Ectodermal cell (in vitro differentiated cells): ENCODE measurements at regions not wholly inside any gene's neighbourhood (a gene's known extent, or its start where the extent isn't known, plus 50 kb on each side); places are given as distances from the start of the nearest gene placed in this dataset.

Experiments used
- H3K27ac ChIP-seq: 2 replicates; pipeline ENCODE4 v1.7.0; 2013; ENCODE audit warnings: mild to moderate bottlenecking, low read depth, low read length; ENCODE audit not compliant: insufficient read depth, poor library complexity, severe bottlenecking
- H3K27me3 ChIP-seq: 2 replicates; pipeline ENCODE4 v1.7.0; 2013; ENCODE audit warnings: mild to moderate bottlenecking, low read length; ENCODE audit not compliant: insufficient read depth, control insufficient read depth, poor library complexity, severe bottlenecking
- H3K36me3 ChIP-seq: one replicate; pipeline ENCODE4 v1.7.0; 2013; ENCODE audit warnings: low read length; ENCODE audit not compliant: control insufficient read depth, insufficient read depth
- H3K4me1 ChIP-seq: one replicate; pipeline ENCODE4 v1.7.0; 2013; ENCODE audit warnings: low read length; ENCODE audit not compliant: control insufficient read depth, insufficient read depth
- H3K4me3 ChIP-seq: 2 replicates; pipeline ENCODE4 v1.7.0; 2013; ENCODE audit warnings: low read depth, low read length, control low read depth; ENCODE audit not compliant: insufficient read depth
- H3K9me3 ChIP-seq: 2 replicates; pipeline ENCODE4 v1.7.0; 2013; ENCODE audit warnings: mild to moderate bottlenecking, low read length, moderate library complexity; ENCODE audit not compliant: control insufficient read depth
- WGBS, 2 experiments: methylation state at CpG; one replicate each; pipeline ENCODE4 v1.1.7; 2013; ENCODE audit warnings: missing lambda C conversion rate in 2 of 2; 5-methylcytosine and 5-hydroxymethylcytosine counted together

- 57 to 68% methylated on average over 8 of the region's 8 CpGs for WGBS, 2 experiments
- no peaks in the 10 kb centered on the region for H3K36me3 ChIP-seq
Observed at GRCh38 chr1:185444676-185445075, 127.6 kb upstream of the IVNS1ABP start.

GRCh38 chr1:185442050-185442449 lies 125.0 kb upstream of the IVNS1ABP start:
- Histone ChIP-seq H3K27ac (no peak overlapping the region), H3K27me3 (no peaks in the 10 kb centered on the region), H3K9me3 (no peaks in the 10 kb centered on the region), H3K4me1 (no peaks in the 10 kb centered on the region), H3K36me3 (no peaks in the 10 kb centered on the region), H3K4me3 (no peak overlapping the region)
- 94 to 97% methylated on average over 2 of the region's 2 CpGs for WGBS, 2 experiments

More at GRCh38 chr1:185444676-185445075, 127.6 kb upstream of the IVNS1ABP start:
- no peaks in the 10 kb centered on the region for H3K27me3 ChIP-seq
- H3K4me1 ChIP-seq: no peaks in the 10 kb centered on the region
- H3K4me3 ChIP-seq: no peak overlapping the region
- H3K27ac ChIP-seq: no peak overlapping the region
- H3K9me3 ChIP-seq: no peaks in the 10 kb centered on the region

DNA sequence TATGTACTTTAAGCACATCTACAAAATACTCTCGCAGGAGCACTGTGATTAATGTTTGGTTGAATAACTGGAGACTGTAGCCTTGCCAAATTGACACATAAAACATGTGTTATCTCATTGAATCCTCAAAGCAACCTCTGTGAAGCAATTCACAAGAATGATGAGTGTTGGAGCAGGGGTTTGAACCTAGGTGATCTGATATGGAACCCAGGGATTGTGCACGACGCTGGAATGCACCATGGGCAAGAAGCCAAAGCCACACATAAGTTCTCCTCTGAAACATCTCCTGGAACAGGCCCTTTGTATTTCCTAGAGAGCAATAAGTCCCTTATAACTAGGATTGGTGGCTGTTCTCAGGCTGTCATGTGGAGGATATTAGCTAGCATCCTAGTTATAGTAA lies 124.6 kb upstream of the IVNS1ABP start:
- Histone ChIP-seq H3K9me3 (no peaks in the 10 kb centered on the region), H3K27ac (no peak overlapping the region), H3K4me1 (no peaks in the 10 kb centered on the region), H3K27me3 (no peaks in the 10 kb centered on the region), H3K4me3 (no peak overlapping the region), H3K36me3 (no peaks in the 10 kb centered on the region)
- 94 to 96% methylated on average over 3 of the region's 3 CpGs for WGBS, 2 experiments

GRCh38 chr1:185440877-185441276 lies 123.8 kb upstream of the IVNS1ABP start:
- no peak overlapping the region for H3K27ac ChIP-seq
- no peaks in the 10 kb centered on the region for H3K9me3 ChIP-seq
- no peak overlapping the region for H3K4me3 ChIP-seq
- no peaks in the 10 kb centered on the region for H3K4me1 ChIP-seq
- no peaks in the 10 kb centered on the region for H3K36me3 ChIP-seq
- H3K27me3 ChIP-seq: no peaks in the 10 kb centered on the region

- Histone ChIP-seq H3K27me3 (no peaks in the 10 kb centered on the region), H3K36me3 (no peaks in the 10 kb centered on the region), H3K4me3 (no peak overlapping the region), H3K4me1 (no peaks in the 10 kb centered on the region), H3K27ac (no peak overlapping the region), H3K9me3 (no peaks in the 10 kb centered on the region)
- 91 to 92% methylated on average over 1 of the region's 1 CpG for WGBS, 2 experiments
Observed at GRCh38 chr1:185439727-185440415, 122.8 kb upstream of the IVNS1ABP start.

DNA sequence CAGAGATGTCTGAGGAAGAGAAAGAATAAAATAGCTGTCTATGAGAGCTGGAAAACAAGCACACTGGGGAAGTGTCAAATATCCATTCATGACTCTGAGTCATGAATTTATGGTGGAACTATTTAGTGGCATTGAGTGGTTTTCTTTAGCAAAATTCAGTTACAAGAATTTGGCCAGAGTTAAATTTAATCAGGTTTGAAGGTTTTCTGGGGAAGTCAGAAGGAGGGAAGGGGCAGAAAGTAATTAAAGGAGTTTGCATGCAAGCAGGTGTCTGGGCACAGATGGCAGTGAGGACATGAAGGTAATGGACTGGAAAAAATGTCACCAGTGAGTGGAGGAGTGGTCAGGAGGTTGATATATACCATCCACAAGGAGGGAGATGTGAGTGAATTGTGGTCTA lies 121.9 kb upstream of the IVNS1ABP start:
- no peak overlapping the region for H3K4me3 ChIP-seq
- H3K9me3 ChIP-seq: no peaks in the 10 kb centered on the region
- no peaks in the 10 kb centered on the region for H3K36me3 ChIP-seq
- no peak overlapping the region for H3K27ac ChIP-seq
- H3K4me1 ChIP-seq: no peaks in the 10 kb centered on the region
- no peaks in the 10 kb centered on the region for H3K27me3 ChIP-seq

DNA sequence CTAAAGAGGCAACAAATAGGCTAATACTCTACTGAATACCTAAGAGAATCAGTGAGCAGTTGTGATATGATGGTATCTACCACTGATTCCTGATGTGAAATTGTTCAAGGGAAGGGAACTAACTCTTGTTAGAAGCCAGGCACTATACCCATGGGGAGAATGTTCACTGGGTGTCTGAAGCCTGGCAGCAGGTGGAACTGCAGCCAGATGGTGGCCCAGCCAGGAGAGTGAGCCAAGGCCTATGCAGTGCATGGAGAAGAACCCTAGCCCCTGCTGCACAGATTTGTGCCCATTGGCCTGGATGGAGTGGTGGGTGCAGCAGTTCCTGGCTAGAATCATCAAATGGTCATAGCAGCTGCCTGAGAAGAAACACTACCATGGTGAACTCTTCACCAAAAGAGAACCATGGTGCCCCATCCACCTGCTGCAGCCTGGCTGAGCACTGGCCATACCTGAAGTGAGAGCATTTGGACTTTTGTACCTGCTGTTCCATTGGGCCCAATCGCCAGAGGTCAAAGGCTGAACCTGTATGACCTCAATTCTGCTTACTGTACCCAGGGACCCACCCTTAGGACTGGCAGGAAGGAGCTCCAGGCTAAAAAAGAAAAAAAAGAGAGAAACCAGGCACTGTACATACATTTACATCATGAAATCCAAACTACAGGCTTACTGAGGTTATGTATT lies 118.8 kb upstream of the IVNS1ABP start:
- WGBS, 2 experiments: 74 to 93% methylated on average over 1 of the region's 1 CpG
- H3K27me3 ChIP-seq: no peaks in the 10 kb centered on the region
- H3K27ac ChIP-seq: no peak overlapping the region
- H3K4me3 ChIP-seq: no peak overlapping the region
- H3K4me1 ChIP-seq: no peaks in the 10 kb centered on the region
- H3K9me3 ChIP-seq: no peaks in the 10 kb centered on the region
- no peaks in the 10 kb centered on the region for H3K36me3 ChIP-seq

GRCh38 chr1:185434721-185435120 lies 117.7 kb upstream of the IVNS1ABP start:
- no peaks in the 10 kb centered on the region for H3K9me3 ChIP-seq
- no peak overlapping the region for H3K27ac ChIP-seq
- H3K27me3 ChIP-seq: no peaks in the 10 kb centered on the region
- WGBS, 2 experiments: 90% methylated on average over 1 of the region's 1 CpG; no CpG with 5 or more reads in 1 of the 2 experiments
- H3K4me3 ChIP-seq: no peak overlapping the region
- H3K4me1 ChIP-seq: no peaks in the 10 kb centered on the region
- no peaks in the 10 kb centered on the region for H3K36me3 ChIP-seq

- Histone ChIP-seq H3K36me3 (no peaks in the 10 kb centered on the region), H3K27ac (no peak overlapping the region), H3K27me3 (no peaks in the 10 kb centered on the region), H3K4me3 (no peak overlapping the region), H3K9me3 (no peaks in the 10 kb centered on the region), H3K4me1 (no peaks in the 10 kb centered on the region)
- 94 to 100% methylated on average over 1 to 2 of the region's 2 CpGs for WGBS, 2 experiments
Observed at GRCh38 chr1:185433667-185434066, 116.6 kb upstream of the IVNS1ABP start.

DNA sequence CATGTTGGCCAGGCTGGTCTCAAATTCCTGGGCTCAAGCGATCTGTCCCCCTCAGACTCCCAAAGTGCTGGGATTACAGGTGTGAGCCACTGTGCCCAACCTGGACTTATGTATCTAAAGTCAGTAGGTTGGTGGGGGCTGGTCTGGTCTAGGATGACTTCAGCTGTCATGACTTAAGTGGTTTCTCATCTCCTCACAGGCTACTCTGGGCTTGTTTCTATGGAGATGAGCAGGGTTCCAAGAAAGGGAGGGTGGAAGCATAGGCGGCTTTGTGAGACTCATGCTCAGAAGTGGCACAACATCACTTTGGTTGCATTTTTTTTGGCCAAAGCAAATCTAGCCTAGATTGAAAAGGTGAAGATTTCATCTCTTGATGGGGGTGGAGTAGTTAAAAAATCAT lies 115.9 kb upstream of the IVNS1ABP start:
- H3K27ac ChIP-seq: no peak overlapping the region
- H3K4me1 ChIP-seq: no peaks in the 10 kb centered on the region
- 88 to 91% methylated on average over 2 of the region's 2 CpGs for WGBS, 2 experiments
- H3K4me3 ChIP-seq: no peak overlapping the region
- no peaks in the 10 kb centered on the region for H3K9me3 ChIP-seq
- no peaks in the 10 kb centered on the region for H3K36me3 ChIP-seq
- no peaks in the 10 kb centered on the region for H3K27me3 ChIP-seq
